ENCODE measurements at regions not wholly inside any gene's neighbourhood (a gene's known extent, or its start where the extent isn't known, plus 50 kb on each side); places are given as distances from the start of the nearest gene placed in this dataset.

GRCh38 chr3:34571714-34572113 is 773.3 kb downstream of the PDCD6IP start:
- Histone ChIP-seq H3K36me3 (no peaks in the 10 kb centered on the region), H3K4me3 (no peak overlapping the region), H3K27me3 (no peaks in the 10 kb centered on the region), H3K4me1 (ENCODE audit: low read depth) (peaks cover 17% of the 10 kb centered on the region), H3K9me3 (ENCODE audit: low read depth) (no peaks in the 10 kb centered on the region), H3K27ac (no peak overlapping the region)
- DNase-seq (ENCODE audit: low read depth in 1 of 2, low spot score in 1 of 2), result no peak
- no peak for TF ChIP-seq CTCF (IDR thresholded peaks at IDR 0.05; ENCODE audit: low read depth, low read length)

GRCh38 chr3:34575776-34576175 is 777.3 kb downstream of the PDCD6IP start:
- no peak overlapping the region for H3K4me3 ChIP-seq
- H3K36me3 ChIP-seq, result no peaks in the 10 kb centered on the region
- DNase-seq (ENCODE audit: low read depth in 1 of 2, low spot score in 1 of 2), result no peak
- H3K4me1 ChIP-seq (ENCODE audit: low read depth), result peaks cover 9% of the 10 kb centered on the region
- no peak for TF ChIP-seq CTCF (IDR thresholded peaks at IDR 0.05; ENCODE audit: low read depth, low read length)
- H3K9me3 ChIP-seq (ENCODE audit: low read depth), result no peaks in the 10 kb centered on the region
- H3K27ac ChIP-seq, result no peak overlapping the region
- no peaks in the 10 kb centered on the region for H3K27me3 ChIP-seq

- no peaks in the 10 kb centered on the region for H3K4me1 ChIP-seq (ENCODE audit: low read depth)
- H3K9me3 ChIP-seq (ENCODE audit: low read depth), result no peaks in the 10 kb centered on the region
- H3K36me3 ChIP-seq, result no peaks in the 10 kb centered on the region
- H3K27ac ChIP-seq, result no peak overlapping the region
- TF ChIP-seq CTCF (IDR thresholded peaks at IDR 0.05; ENCODE audit: low read depth, low read length), result no peak
- no peak for DNase-seq (ENCODE audit: low read depth in 1 of 2, low spot score in 1 of 2)
- no peak overlapping the region for H3K4me3 ChIP-seq
- H3K27me3 ChIP-seq, result no peaks in the 10 kb centered on the region
Observed at GRCh38 chr3:34582055-34582454, 783.6 kb downstream of the PDCD6IP start.

GRCh38 chr3:34583451-34583850 is 785.0 kb downstream of the PDCD6IP start:
- Histone ChIP-seq H3K4me1 (ENCODE audit: low read depth) (no peaks in the 10 kb centered on the region), H3K4me3 (no peak overlapping the region), H3K9me3 (ENCODE audit: low read depth) (no peaks in the 10 kb centered on the region), H3K27ac (no peak overlapping the region), H3K36me3 (no peaks in the 10 kb centered on the region), H3K27me3 (no peaks in the 10 kb centered on the region)
- no peak for DNase-seq (ENCODE audit: low read depth in 1 of 2, low spot score in 1 of 2)
- no peak for TF ChIP-seq CTCF (IDR thresholded peaks at IDR 0.05; ENCODE audit: low read depth, low read length)

GRCh38 chr3:34584971-34585370 is 786.5 kb downstream of the PDCD6IP start:
- no peak for TF ChIP-seq CTCF (IDR thresholded peaks at IDR 0.05; ENCODE audit: low read depth, low read length)
- no peak overlapping the region for H3K4me3 ChIP-seq
- no peaks in the 10 kb centered on the region for H3K27me3 ChIP-seq
- DNase-seq (ENCODE audit: low read depth in 1 of 2, low spot score in 1 of 2), result no peak
- H3K36me3 ChIP-seq, result no peaks in the 10 kb centered on the region
- no peak overlapping the region for H3K27ac ChIP-seq
- H3K4me1 ChIP-seq (ENCODE audit: low read depth), result no peaks in the 10 kb centered on the region
- no peaks in the 10 kb centered on the region for H3K9me3 ChIP-seq (ENCODE audit: low read depth)

GRCh38 chr3:34599595-34599994 is 801.2 kb downstream of the PDCD6IP start:
- no peaks in the 10 kb centered on the region for H3K27me3 ChIP-seq
- H3K4me3 ChIP-seq, result no peak overlapping the region
- no peak for DNase-seq (ENCODE audit: low read depth in 1 of 2, low spot score in 1 of 2)
- no peaks in the 10 kb centered on the region for H3K36me3 ChIP-seq
- no peak for TF ChIP-seq CTCF (IDR thresholded peaks at IDR 0.05; ENCODE audit: low read depth, low read length)
- H3K9me3 ChIP-seq (ENCODE audit: low read depth), result no peaks in the 10 kb centered on the region
- H3K27ac ChIP-seq, result no peak overlapping the region
- H3K4me1 ChIP-seq (ENCODE audit: low read depth), result no peaks in the 10 kb centered on the region

Measured in cardiac muscle cell (in vitro differentiated cells and primary cell).